Smooth muscle cell (in vitro differentiated cells): ENCODE measurements at regions not wholly inside any gene's neighbourhood (a gene's known extent, or its start where the extent isn't known, plus 50 kb on each side); places are given as distances from the start of the nearest gene placed in this dataset.

ENCODE experiments used
- DNase-seq: peaks from one replicate; lab custom pipeline; 2025; ENCODE audit not compliant: unreplicated experiment; lab: John Stamatoyannopoulos, UW
- H2AFZ ChIP-seq: fragments of 200-600 bp; sonication (generic); 2 replicates; pipeline ENCODE4 v1.6.0; 2016; ENCODE audit warnings: antibody characterized with exemption, low read depth, mild to moderate bottlenecking
- H3F3A ChIP-seq: fragments of 200-600 bp; sonication (generic); 2 replicates; pipeline ENCODE4 v1.6.0; 2017; ENCODE audit warnings: antibody characterized with exemption, low read depth
- H3K27ac ChIP-seq: fragments of 200-600 bp; sonication (generic); 2 replicates; pipeline ENCODE4 v1.5.1; 2016; ENCODE audit warnings: low read depth, mild to moderate bottlenecking
- H3K27me3 ChIP-seq: fragments of 200-600 bp; sonication (generic); 2 replicates; pipeline ENCODE4 v1.6.1; 2016; ENCODE audit warnings: low read depth, mild to moderate bottlenecking
- H3K36me3 ChIP-seq: fragments of 200-600 bp; sonication (generic); 2 replicates; pipeline ENCODE4 v1.5.1; 2016; ENCODE audit warnings: low read depth
- H3K4me1 ChIP-seq: fragments of 200-600 bp; sonication (generic); 2 replicates; pipeline ENCODE4 v1.5.1; 2016; ENCODE audit warnings: low read depth
- H3K4me2 ChIP-seq: fragments of 200-600 bp; sonication (generic); 2 replicates; pipeline ENCODE4 v1.6.0; 2016; ENCODE audit warnings: mild to moderate bottlenecking
- H3K4me3 ChIP-seq: fragments of 200-600 bp; sonication (generic); 2 replicates; pipeline ENCODE4 v1.5.1; 2016; ENCODE audit warnings: mild to moderate bottlenecking
- H3K79me2 ChIP-seq: fragments of 200-600 bp; sonication (generic); 2 replicates; pipeline ENCODE4 v1.6.0; 2016; ENCODE audit warnings: low read depth, mild to moderate bottlenecking
- H3K9ac ChIP-seq: fragments of 200-600 bp; sonication (generic); 2 replicates; pipeline ENCODE4 v1.6.0; 2016; ENCODE audit warnings: low read depth
- H3K9me3 ChIP-seq: fragments of 200-600 bp; sonication (generic); replicated peaks from 2 replicates; pipeline ENCODE4 v1.5.1; 2016; ENCODE audit warnings: low read depth
- H4K20me1 ChIP-seq: fragments of 200-600 bp; sonication (generic); 2 replicates; pipeline ENCODE4 v1.6.0; 2016; ENCODE audit warnings: low read depth
- WGBS: methylation state at CpG from one replicate; pipeline ENCODE4 v1.1.7; 2016; ENCODE audit warnings: low lambda C conversion rate; 5-methylcytosine and 5-hydroxymethylcytosine counted together
- TF ChIP-seq, protein P1 (sequence below): fragments of 200-600 bp; sonication (generic); IDR thresholded peaks from 2 replicates; pipeline ENCODE4 v1.5.1; 2017; ENCODE audit warnings: borderline replicate concordance, mild to moderate bottlenecking, antibody characterized with exemption; ENCODE audit not compliant: insufficient read depth, poor library complexity, severe bottlenecking

DNA sequence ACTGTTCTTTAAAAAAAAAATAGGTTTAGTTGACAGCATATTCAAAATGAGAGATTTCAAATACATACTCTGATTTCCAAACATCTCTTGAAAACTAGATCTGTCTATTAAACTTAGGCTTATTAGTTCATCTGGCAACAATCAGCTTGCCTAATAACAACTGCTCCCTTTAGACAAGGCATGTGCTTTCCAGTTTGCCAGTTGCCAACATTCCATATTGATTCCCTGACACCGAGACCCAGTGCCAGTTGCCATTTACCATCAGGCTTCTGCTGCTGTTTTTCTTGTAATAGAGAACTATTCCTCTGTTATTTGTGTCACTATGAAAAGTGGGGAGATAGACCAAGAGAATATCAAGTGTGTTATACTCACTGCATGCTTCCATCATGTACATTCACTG is 256.0 kb downstream of the C1D start:
- no peaks in the 10 kb centered on the region for H3K4me1 ChIP-seq
- peaks cover 8% of the 10 kb centered on the region for H3K27me3 ChIP-seq
- TF ChIP-seq, protein P1, sequence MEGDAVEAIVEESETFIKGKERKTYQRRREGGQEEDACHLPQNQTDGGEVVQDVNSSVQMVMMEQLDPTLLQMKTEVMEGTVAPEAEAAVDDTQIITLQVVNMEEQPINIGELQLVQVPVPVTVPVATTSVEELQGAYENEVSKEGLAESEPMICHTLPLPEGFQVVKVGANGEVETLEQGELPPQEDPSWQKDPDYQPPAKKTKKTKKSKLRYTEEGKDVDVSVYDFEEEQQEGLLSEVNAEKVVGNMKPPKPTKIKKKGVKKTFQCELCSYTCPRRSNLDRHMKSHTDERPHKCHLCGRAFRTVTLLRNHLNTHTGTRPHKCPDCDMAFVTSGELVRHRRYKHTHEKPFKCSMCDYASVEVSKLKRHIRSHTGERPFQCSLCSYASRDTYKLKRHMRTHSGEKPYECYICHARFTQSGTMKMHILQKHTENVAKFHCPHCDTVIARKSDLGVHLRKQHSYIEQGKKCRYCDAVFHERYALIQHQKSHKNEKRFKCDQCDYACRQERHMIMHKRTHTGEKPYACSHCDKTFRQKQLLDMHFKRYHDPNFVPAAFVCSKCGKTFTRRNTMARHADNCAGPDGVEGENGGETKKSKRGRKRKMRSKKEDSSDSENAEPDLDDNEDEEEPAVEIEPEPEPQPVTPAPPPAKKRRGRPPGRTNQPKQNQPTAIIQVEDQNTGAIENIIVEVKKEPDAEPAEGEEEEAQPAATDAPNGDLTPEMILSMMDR: no peak
- no peaks in the 10 kb centered on the region for H4K20me1 ChIP-seq
- no peak overlapping the region for H3K9ac ChIP-seq
- H3K79me2 ChIP-seq: no peaks in the 10 kb centered on the region
- H3K4me2 ChIP-seq: no peak overlapping the region
- no peaks in the 10 kb centered on the region for H3K9me3 ChIP-seq
- DNase-seq: no peak
- no peak overlapping the region for H2AFZ ChIP-seq
- no peak overlapping the region for H3K27ac ChIP-seq
- 100% methylated on average over 1 of the region's 1 CpG for WGBS
- H3K4me3 ChIP-seq: no peak overlapping the region
- no peaks in the 10 kb centered on the region for H3K36me3 ChIP-seq
- H3F3A ChIP-seq: no peaks in the 10 kb centered on the region

DNA sequence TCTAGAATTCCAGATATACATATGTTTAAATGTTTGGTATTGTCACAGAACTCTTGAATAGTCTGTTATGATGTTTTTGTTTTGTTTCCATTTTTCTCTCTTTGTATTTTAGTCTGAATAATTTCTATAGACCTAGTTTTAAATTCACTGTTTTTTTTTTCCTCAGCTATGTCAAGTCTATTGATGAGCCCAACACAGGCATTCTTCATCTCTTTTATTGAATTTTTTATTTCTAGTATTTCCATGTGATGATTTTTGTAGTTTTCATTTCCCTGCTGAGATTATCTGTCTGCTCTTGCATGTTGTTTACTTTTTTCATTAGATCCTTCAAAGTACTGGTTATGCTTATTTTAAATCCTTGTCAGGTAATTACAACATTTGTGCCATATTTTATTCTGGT is 254.7 kb downstream of the C1D start:
- H3K4me1 ChIP-seq: no peaks in the 10 kb centered on the region
- H4K20me1 ChIP-seq: no peaks in the 10 kb centered on the region
- no peak overlapping the region for H3K4me3 ChIP-seq
- no peak overlapping the region for H3K4me2 ChIP-seq
- no peaks in the 10 kb centered on the region for H3K36me3 ChIP-seq
- DNase-seq: no peak
- no peak overlapping the region for H3K27ac ChIP-seq
- no peaks in the 10 kb centered on the region for H3K79me2 ChIP-seq
- no peaks in the 10 kb centered on the region for H3F3A ChIP-seq
- TF ChIP-seq, protein P1: no peak
- no peak overlapping the region for H2AFZ ChIP-seq
- peaks cover 8% of the 10 kb centered on the region for H3K27me3 ChIP-seq
- H3K9me3 ChIP-seq: no peaks in the 10 kb centered on the region
- no peak overlapping the region for H3K9ac ChIP-seq

DNA sequence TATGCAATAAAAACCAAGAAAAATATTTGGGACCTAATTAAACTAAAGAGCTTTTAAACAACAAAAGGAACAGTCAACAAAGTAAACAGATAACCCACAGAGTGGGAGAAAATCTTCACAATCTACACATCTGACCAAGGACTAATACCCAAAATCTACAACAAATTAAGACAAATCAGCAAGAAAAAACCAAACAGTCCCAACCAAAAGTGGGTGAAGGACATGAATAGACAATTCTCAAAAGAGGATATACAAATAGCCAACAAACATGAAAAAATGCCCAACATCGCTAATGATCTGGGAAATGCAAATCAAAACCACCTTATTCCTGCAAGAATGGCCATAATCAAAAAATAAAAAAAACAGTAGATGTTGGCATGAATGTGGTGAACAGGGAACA is 250.1 kb downstream of the C1D start:
- WGBS: 97% methylated on average over 1 of the region's 1 CpG

DNA sequence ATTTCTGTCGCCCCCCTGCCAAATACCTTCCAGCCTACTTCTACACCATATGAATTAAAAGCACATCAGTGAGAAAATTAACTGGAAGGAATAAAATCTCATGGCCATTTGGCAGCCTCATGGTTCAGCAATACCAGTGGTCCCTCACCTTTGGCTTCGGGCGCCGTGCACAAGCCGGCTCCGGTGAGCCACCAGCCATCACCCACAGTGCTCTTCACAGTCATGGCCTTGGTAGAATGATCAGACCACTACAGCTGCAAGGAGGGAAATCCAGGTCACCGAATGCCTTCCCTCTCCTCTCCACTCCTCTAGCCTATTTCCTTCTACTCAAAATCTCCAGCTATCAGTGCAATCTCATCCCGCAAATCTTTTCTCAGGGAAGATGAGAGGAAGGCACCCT is 239.1 kb downstream of the C1D start:
- H4K20me1 ChIP-seq: no peaks in the 10 kb centered on the region
- H3K4me1 ChIP-seq: no peaks in the 10 kb centered on the region
- no peak for DNase-seq
- no peak overlapping the region for H2AFZ ChIP-seq
- H3K27me3 ChIP-seq: no peaks in the 10 kb centered on the region
- no peaks in the 10 kb centered on the region for H3K9me3 ChIP-seq
- H3K4me3 ChIP-seq: no peak overlapping the region
- no peak overlapping the region for H3K9ac ChIP-seq
- no peak overlapping the region for H3K4me2 ChIP-seq
- no peak overlapping the region for H3K27ac ChIP-seq
- H3K79me2 ChIP-seq: no peaks in the 10 kb centered on the region
- 99% methylated on average over 8 of the region's 8 CpGs for WGBS
- TF ChIP-seq, protein P1: no peak
- no peaks in the 10 kb centered on the region for H3K36me3 ChIP-seq
- no peaks in the 10 kb centered on the region for H3F3A ChIP-seq

More for the DNA sequence above, 250.1 kb downstream of the C1D start:
- TF ChIP-seq, protein P1: no peak
- Histone ChIP-seq H4K20me1 (no peaks in the 10 kb centered on the region), H3K9me3 (no peaks in the 10 kb centered on the region), H3K4me2 (no peak overlapping the region), H2AFZ (no peak overlapping the region), H3K36me3 (no peaks in the 10 kb centered on the region), H3K4me1 (no peaks in the 10 kb centered on the region), H3K27ac (no peak overlapping the region), H3K79me2 (no peaks in the 10 kb centered on the region), H3K27me3 (no peaks in the 10 kb centered on the region), H3K9ac (no peak overlapping the region), H3F3A (no peaks in the 10 kb centered on the region), H3K4me3 (no peak overlapping the region)
- no peak for DNase-seq
